ENCODE measurements at regions not wholly inside any gene's neighbourhood (a gene's known extent, or its start where the extent isn't known, plus 50 kb on each side); places are given as distances from the start of the nearest gene placed in this dataset.
"Not testable (repeated sequence)": the region's sequence is repeated elsewhere in the genome, so short reads cannot be mapped to it uniquely, and the experiment has no call there.

DNA sequence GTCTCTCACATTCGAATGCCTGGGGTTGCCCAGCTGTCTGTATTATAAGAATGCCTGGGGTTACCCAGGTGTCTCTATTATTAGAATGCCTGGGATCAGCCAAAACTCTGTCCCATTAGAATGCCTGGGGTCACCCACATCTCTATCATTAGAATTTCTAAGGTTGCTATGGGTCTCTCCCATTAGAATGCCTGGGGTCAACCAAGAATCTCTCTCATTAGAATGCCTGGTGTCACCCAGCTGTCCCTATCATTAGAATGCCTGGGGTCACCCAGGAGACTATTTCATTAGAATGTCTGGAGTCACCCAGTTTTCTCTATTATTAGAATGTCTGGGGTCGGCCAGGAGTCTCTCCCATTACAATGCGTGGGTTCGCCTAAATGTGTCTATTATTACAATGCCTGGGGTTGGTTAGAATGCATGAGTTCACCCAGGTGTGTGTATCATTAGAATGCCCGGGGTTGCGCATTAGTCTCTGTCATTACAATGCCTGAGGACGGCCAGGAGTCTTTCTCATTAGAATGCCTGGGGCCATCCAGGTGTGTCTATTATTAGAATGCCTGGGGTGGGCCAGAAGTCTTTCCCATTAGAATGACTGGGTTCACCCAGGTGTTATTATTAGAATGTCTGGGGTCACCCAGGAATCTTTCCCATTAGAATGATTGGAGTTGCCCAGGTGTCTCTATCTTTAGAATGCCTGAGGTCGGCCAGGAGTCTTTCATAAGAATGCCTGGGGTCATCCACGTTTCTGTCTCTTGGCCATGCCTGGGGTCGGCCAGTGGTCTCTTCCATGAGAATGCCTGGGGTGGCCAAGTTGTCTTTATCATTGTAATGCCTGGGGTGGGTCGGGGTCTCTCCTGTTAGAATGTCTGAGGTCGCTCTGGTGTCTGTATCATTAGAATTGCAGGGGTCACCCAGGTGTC is 59.6 kb downstream of the RNF187 start:
- peak; percentile 17 for DNase-seq (ENCODE audit: low spot score)
- ATAC-seq = no peak
- intact Hi-C loops (cut with DNase I) = no loop called here

DNA sequence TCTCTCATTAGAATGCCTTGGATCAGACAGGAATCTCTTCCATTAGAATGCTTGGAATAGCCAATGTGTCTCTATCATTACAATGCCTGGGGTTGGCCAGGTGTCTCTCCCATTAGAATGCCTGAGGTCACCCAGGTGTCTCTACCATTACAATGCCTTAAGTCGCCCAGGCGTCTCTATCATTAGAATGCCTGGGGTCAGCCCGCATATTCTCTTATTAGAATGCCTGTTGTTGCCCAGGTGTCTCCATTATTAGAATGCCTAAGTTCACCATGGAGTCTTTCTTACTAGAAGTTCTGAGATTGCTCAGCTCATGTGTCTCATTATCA is 60.2 kb downstream of the RNF187 start:
- ATAC-seq (no peak), DNase-seq (ENCODE audit: low spot score) (peak; percentile 6)
- intact Hi-C loops (cut with DNase I) = no loop called here

DNA sequence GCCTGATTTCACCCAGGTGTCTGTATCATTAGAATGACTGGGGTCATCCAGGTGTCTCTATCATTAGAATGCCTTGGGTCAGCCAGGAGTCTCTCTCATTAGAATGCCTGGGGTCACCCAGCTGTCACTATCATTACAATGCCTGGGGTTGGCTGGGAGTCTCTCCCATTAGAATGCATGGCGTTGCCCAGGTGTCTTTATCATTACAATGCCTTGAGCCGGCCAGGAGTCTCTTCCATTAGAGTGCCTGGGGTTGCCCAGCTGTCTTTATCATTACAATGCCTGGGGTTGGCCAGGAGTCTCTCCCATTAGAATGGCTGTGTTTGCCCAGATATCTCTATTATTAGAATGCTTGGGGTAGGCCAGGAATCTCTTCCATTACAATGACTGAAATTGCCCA is 61.6 kb downstream of the RNF187 start:
- ATAC-seq (no peak), DNase-seq (ENCODE audit: low spot score) (peak; percentile 3)
- intact Hi-C loops (cut with DNase I) = no loop called here

DNA sequence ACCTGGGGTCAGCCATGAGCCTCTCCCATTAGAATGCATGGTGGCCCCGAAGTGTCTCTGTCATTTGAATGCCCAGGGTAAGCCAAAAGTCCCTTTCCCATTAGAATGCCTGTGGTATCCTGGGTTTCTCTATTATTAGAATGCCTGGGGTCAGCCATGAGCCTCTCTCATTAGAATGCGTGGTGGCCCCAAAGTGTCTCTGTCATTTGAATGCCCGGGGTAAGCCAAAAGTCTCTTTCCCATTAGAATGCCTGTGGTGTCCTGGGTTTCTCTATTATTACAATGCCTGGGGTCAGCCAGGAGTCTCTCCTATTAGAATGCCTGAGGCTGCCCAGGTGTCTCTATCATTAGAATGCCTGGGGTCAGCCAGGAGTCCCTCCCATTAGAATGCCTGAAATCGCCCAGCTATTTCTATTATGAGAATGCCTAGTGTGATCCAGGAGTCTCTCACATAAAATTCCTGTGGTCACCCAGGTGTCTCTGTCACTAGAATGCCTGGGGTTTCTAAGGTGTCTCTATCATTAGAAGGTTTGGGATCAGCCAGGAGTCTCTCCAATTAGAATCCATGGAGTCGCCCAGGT is 65.5 kb downstream of the RNF187 start:
- peak; percentile 2 for DNase-seq (ENCODE audit: low spot score)
- no peak for ATAC-seq
- intact Hi-C loops (cut with DNase I) = no loop called here

DNA sequence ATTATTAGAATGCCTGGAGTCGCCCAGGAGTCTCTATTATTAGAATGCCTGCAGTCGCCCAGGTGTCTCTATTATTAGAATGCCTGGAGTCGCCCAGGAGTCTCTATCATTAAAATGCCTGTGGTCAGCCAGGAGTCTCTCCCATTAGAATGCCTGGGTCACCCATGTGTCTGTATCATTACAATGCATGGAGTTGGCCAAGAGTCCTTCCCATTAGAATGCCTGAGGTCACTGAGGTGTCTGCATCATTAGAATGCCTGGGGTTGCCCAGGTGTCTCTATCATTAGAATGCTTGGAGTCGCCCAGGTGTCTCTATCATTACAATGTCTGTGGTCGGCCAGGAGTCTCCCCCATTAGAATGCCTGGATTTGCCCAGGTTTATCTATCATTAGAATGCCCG is 66.9 kb downstream of the RNF187 start:
- ATAC-seq (no peak), DNase-seq (ENCODE audit: low spot score) (no peak)

DNA sequence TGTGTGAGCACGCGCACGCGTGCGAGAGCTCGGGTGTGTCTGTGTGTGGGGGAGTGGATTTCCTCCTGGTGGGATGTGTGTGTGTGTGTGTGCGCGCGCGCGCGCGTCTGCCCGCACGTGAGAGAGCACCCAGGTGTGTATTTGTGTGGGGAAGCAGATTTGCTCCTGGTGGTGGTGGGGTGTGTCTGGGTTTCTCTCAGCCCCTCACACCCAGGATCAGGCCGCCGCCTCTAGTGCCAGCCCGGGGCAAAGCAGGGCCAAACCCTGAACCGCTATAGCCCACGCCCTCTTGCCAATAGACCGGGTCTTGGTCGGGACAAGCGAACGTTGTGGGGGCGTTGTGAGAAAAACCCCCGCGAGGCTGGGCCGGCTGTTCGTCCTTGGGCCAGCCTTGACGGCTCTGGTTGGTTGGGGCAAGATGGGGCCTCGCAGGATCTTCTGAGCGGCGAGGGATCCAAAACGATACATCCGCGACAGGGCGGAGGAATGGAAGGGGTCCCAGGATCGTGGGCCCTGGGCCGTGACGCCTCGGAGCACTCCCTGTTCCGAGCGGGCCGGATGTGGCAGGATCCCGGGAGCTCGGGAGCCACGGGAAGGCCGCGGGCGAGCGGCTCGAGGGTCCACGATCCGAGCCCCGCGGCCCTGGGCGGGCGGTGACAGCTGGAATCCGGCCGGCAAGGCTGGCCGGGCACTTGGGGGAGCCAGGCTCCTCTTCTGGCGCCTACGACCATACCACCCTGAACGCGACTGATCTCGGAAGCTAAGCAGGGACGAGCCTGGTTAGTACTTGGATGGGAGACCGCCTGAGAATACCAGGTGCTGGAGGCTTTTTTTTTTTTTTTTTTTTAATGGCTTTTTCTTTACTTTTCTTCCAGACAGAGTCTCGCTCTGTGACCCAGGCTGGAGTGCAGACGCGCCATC is 68.2 kb downstream of the RNF187 start:
- intact Hi-C loops (cut with DNase I) = no loop called here
- ATAC-seq = peak; percentile 28
- peak; percentile 55 for DNase-seq (ENCODE audit: low spot score)

More for the DNA sequence above, 66.9 kb downstream of the RNF187 start:
- intact Hi-C loops (cut with DNase I) = no loop called here

DNA sequence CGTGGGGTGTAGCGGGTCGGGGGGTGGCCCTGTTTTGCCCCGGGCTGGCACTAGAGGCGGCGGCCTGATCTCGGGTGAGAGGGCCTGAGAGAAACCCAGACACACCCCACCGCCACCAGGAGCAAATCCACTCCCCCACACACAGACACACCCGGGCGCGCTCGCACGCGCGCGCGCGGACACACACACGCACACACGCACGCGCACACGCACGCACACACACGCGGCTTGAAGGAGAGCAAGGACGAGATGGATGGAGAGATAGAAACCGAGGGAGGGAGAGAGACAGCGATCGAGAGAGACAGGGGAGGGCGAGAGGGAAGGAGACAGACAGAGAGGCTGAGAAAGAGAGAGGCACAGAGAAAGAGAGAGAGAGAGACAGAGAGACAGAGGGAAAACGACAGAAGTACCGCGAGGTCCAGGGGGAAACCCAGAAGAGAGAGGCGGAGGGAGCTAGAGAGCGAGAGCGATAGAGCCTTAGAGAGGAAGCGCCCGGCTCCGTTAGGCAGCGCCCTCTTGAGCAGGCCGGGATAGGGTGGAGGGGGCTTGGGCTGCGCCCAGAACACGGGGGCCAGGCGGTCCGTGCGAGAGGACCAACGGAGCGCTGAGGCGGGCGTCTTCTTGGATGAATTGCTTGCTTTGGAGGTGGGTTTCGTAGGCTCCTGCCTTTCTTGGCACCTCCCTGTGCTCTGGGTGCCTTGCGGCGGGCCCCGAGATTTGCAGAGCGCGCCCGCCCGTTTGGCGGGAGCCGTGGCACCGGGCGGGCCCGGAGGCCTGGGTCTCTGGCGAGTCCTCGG is 69.7 kb downstream of the RNF187 start:
- intact Hi-C loops (cut with DNase I); DNase-seq (ENCODE audit: low spot score); ATAC-seq: not testable (repeated sequence)

Measured in sciatic nerve (tissue), 2 donors.